ENCODE measurements at regions not wholly inside any gene's neighbourhood (a gene's known extent, or its start where the extent isn't known, plus 50 kb on each side); places are given as distances from the start of the nearest gene placed in this dataset.

DNA sequence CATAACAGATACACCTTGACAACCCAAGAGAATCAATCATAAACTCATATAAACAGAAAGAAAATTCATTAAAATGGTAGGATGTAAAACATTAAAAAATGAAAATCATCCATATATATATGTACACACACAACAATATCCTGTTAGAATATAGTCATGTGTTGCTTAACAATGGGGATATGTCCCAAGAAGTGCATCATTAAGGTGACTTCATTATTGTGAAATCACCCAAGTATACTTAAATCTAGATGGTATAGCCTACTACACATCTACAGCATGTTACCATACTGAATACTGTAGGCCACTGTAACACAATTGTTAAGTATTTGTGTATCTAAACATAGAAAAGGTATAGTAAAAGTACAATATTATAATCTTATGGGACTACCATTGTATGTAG lies 115.8 kb upstream of the TMEM168 start:
- H3K27ac ChIP-seq (ENCODE audit: low read depth in 1 of 2, low read length in 2 of 2), result no peak overlapping the region
- no peaks in the 10 kb centered on the region for H3K27me3 ChIP-seq (ENCODE audit: control insufficient read depth in 1 of 2, insufficient read depth in 2 of 2, low read length in 1 of 2)
- no peak for ATAC-seq (ENCODE audit: low FRiP score)
- no peak overlapping the region for H3K4me3 ChIP-seq (ENCODE audit: low read length in 2 of 2)
- intact Hi-C loops (cut with DNase I), result no loop called here
- H3K36me3 ChIP-seq (ENCODE audit: control insufficient read depth in 1 of 2, insufficient read depth in 2 of 2, low read length in 1 of 2), result peaks cover 0 to under 1% of the 10 kb centered on the region in 2 donors
- no peak for DNase-seq
- H3K9me3 ChIP-seq (ENCODE audit: control insufficient read depth, low read length), result no peaks in the 10 kb centered on the region
- H3K4me1 ChIP-seq (ENCODE audit: control insufficient read depth in 1 of 2, insufficient read depth in 2 of 2, low read length in 2 of 2), result no peaks in the 10 kb centered on the region

DNA sequence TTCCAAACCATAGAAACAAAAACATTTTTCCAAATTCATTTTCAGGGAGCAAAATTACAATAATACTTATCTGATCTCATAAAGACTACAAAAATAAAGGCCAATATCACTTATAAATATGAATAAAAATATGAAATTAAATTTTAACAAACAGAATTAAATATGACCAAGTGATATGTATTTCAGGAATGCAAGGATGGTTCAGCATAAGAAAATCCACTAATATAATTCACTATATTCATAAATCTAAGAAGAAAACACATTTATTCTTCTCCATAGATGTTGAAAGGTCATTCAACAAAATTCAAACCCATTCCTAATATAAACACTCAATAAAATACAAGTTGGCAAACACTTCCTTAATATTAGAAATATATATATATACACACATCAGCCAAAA lies 115.2 kb upstream of the TMEM168 start:
- Histone ChIP-seq H3K27me3 (ENCODE audit: control insufficient read depth in 1 of 2, insufficient read depth in 2 of 2, low read length in 1 of 2) (no peaks in the 10 kb centered on the region), H3K36me3 (ENCODE audit: control insufficient read depth in 1 of 2, insufficient read depth in 2 of 2, low read length in 1 of 2) (no peaks in the 10 kb centered on the region), H3K4me1 (ENCODE audit: control insufficient read depth in 1 of 2, insufficient read depth in 2 of 2, low read length in 2 of 2) (no peaks in the 10 kb centered on the region), H3K4me3 (ENCODE audit: low read length in 2 of 2) (no peak overlapping the region), H3K9me3 (ENCODE audit: control insufficient read depth, low read length) (no peaks in the 10 kb centered on the region), H3K27ac (ENCODE audit: low read depth in 1 of 2, low read length in 2 of 2) (no peak overlapping the region)
- ATAC-seq (ENCODE audit: low FRiP score) (no peak), DNase-seq (no peak)
- intact Hi-C loops (cut with DNase I), result no loop called here

DNA sequence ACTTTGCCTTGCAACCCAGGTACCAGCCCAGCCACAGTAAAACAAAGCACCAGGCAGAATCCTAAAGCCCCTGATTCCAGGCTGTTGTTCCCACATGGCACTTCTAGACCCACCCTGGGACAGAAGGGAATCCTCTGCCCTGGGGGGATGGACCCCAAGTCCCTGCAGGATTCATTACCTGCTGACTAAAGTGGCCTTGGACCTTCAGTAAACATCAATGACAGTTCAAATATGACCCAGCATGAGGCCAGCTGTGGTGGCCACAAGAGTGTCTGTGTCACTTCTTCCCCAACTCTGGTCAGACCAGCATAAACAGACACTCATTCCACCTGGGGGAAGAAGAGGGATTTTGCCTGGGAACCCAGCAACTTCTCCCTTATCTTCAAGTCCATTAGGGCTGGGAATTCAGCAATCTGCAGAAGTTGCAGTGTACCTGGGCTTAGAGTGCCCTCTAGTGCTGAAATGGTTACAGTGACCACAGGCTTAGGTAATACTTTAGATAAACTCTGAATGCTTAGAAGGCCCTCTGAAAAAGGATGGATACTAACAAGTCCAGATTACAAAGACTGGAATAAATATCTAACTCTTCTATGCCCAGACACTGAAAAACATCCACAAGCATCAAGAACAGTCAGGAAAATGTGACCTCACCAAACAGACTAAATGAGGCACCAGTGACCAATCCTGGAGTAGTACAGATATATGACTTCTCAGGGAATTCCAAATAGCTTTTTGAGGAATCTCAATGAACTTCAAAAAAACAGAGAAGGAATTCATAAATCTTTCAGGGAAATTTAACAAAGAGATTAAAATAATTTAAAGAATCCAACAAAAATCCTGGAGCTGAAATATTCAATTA lies 108.5 kb upstream of the TMEM168 start:
- Histone ChIP-seq H3K4me3 (ENCODE audit: low read length in 2 of 2) (no peak overlapping the region), H3K9me3 (ENCODE audit: control insufficient read depth, low read length) (no peaks in the 10 kb centered on the region), H3K36me3 (ENCODE audit: control insufficient read depth in 1 of 2, insufficient read depth in 2 of 2, low read length in 1 of 2) (no peaks in the 10 kb centered on the region), H3K4me1 (ENCODE audit: control insufficient read depth in 1 of 2, insufficient read depth in 2 of 2, low read length in 2 of 2) (no peaks in the 10 kb centered on the region), H3K27me3 (ENCODE audit: control insufficient read depth in 1 of 2, insufficient read depth in 2 of 2, low read length in 1 of 2) (no peaks in the 10 kb centered on the region), H3K27ac (ENCODE audit: low read depth in 1 of 2, low read length in 2 of 2) (no peak overlapping the region)
- no peak for DNase-seq
- no peak for ATAC-seq (ENCODE audit: low FRiP score)
- intact Hi-C loops (cut with DNase I), result loop anchor here in 1 of 2 donors (5.0 kb wide), 1 partner anchor 39 kb away; a partner anchor contains a TSS

DNA sequence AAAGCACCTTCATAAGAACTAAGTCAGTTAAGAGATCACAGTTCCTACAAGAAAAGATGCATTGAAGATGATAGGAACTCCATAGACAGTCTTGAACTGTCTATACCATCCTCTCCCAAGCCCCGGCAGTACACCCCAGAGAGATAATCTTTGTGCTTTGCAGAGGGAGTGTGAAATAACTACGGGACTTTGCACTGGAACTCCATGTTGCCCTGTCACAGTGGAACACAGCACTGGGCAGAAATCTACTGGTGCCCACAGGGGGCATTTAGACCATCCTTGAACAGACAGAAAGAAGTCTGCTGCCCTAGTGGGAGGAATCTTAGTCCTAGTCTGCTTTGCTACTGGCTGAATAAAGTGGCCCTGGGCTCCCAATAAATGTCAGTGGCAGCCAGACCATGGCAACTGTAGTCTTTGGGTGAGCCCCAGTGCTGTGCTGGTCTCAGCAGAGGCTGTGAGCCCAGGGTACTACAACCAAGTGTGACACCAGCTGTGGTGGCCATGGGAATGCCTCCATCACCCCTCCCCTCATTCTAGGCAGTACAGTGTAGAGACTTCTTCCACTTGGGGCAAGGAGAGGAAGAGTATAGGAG lies 107.7 kb upstream of the TMEM168 start:
- Histone ChIP-seq H3K27me3 (ENCODE audit: control insufficient read depth in 1 of 2, insufficient read depth in 2 of 2, low read length in 1 of 2) (no peaks in the 10 kb centered on the region), H3K36me3 (ENCODE audit: control insufficient read depth in 1 of 2, insufficient read depth in 2 of 2, low read length in 1 of 2) (no peaks in the 10 kb centered on the region), H3K27ac (ENCODE audit: low read depth in 1 of 2, low read length in 2 of 2) (no peak overlapping the region), H3K4me3 (ENCODE audit: low read length in 2 of 2) (no peak overlapping the region), H3K9me3 (ENCODE audit: control insufficient read depth, low read length) (no peaks in the 10 kb centered on the region), H3K4me1 (ENCODE audit: control insufficient read depth in 1 of 2, insufficient read depth in 2 of 2, low read length in 2 of 2) (no peaks in the 10 kb centered on the region)
- 91 to 95% methylated on average over 2 of the region's 2 CpGs for WGBS, 2 donors
- no peak for ATAC-seq (ENCODE audit: low FRiP score)
- DNase-seq, result no peak
- intact Hi-C loops (cut with DNase I), result loop anchor here in 1 of 2 donors (5.0 kb wide), 1 partner anchor 39 kb away; a partner anchor contains a TSS

DNA sequence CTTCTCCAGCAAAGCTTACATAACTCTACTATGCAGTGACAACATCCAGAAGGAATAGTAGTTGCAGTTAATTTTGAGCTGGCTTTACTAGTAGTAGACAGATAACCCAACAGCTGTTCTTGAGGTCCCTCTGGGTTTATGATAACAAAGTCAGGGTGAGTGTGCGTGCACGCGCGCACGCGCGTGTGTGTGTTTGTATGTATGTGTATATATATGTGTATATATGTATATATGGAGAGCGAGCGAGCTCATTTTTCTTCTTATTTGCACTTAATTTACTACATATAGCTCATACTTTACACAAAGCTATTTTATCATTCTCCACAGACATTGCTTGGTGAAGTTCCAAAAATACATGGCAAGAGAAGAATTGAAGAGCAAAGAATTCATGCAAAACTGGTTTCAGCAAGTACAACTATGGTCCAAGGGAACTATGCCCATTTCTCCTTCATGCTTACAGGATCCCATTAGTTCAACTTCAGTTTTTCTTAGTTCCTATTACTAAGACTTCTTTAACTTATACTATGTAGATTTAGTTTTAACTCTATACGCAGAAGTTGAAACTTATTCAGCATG lies 105.9 kb upstream of the TMEM168 start:
- Histone ChIP-seq H3K36me3 (ENCODE audit: control insufficient read depth in 1 of 2, insufficient read depth in 2 of 2, low read length in 1 of 2) (no peaks in the 10 kb centered on the region), H3K4me3 (ENCODE audit: low read length in 2 of 2) (no peak overlapping the region), H3K9me3 (ENCODE audit: control insufficient read depth, low read length) (no peaks in the 10 kb centered on the region), H3K27me3 (ENCODE audit: control insufficient read depth in 1 of 2, insufficient read depth in 2 of 2, low read length in 1 of 2) (no peaks in the 10 kb centered on the region), H3K4me1 (ENCODE audit: control insufficient read depth in 1 of 2, insufficient read depth in 2 of 2, low read length in 2 of 2) (no peaks in the 10 kb centered on the region), H3K27ac (ENCODE audit: low read depth in 1 of 2, low read length in 2 of 2) (no peak overlapping the region)
- 83 to 89% methylated on average over 10 of the region's 10 CpGs for WGBS, 2 donors
- no peak for ATAC-seq (ENCODE audit: low FRiP score)
- no peak for DNase-seq
- intact Hi-C loops (cut with DNase I), result loop anchor here in 1 of 2 donors (5.0 kb wide), 1 partner anchor 41 kb away; a partner anchor contains a TSS

DNA sequence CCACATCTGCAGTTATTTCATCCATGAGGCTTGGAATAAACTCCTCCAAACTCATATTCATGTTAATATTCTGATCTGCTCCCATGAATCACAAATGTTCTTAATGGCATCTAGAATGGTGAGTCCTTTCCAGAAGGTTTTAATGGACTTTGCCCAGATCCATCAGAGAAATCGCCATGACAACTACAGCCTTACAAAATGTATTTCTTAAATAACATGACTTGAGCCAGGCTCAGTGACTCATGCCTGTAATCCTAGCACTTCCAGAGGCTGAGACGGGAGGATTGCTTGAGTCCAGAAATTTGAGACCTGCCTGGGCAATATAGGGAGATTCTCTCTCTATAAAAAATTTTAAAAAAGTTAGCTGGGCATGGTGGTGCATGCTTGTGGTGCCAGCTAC lies 102.1 kb upstream of the TMEM168 start:
- no peak overlapping the region for H3K27ac ChIP-seq (ENCODE audit: low read depth in 1 of 2, low read length in 2 of 2)
- no peaks in the 10 kb centered on the region for H3K36me3 ChIP-seq (ENCODE audit: control insufficient read depth in 1 of 2, insufficient read depth in 2 of 2, low read length in 1 of 2)
- no peaks in the 10 kb centered on the region for H3K4me1 ChIP-seq (ENCODE audit: control insufficient read depth in 1 of 2, insufficient read depth in 2 of 2, low read length in 2 of 2)
- H3K9me3 ChIP-seq (ENCODE audit: control insufficient read depth, low read length), result no peaks in the 10 kb centered on the region
- DNase-seq (no peak), ATAC-seq (ENCODE audit: low FRiP score) (no peak)
- H3K27me3 ChIP-seq (ENCODE audit: control insufficient read depth in 1 of 2, insufficient read depth in 2 of 2, low read length in 1 of 2), result no peaks in the 10 kb centered on the region
- no peak overlapping the region for H3K4me3 ChIP-seq (ENCODE audit: low read length in 2 of 2)
- intact Hi-C loops (cut with DNase I), result no loop called here
- WGBS, 2 donors, result 67 to 70% methylated on average over 2 of the region's 2 CpGs

DNA sequence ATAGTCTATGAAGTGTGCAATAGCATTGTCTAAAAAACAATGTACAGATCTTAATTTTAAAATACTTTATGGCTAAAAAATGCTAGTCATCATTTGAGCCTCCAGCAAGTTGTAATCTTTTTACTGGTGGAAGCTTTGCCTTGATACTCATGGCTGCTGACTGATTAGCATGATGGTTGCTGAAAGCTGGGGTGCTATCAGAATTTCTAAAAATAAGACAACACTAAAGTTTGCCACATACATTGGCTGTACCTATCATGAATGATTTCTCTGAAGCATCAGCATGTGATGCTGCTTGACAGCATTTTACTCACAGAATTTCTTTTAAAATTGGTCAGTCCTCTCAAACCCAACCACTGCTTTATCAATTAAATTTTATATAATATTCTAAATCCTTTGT lies 101.5 kb upstream of the TMEM168 start:
- H3K4me1 ChIP-seq (ENCODE audit: control insufficient read depth in 1 of 2, insufficient read depth in 2 of 2, low read length in 2 of 2), result no peaks in the 10 kb centered on the region
- no peak for ATAC-seq (ENCODE audit: low FRiP score)

DNA sequence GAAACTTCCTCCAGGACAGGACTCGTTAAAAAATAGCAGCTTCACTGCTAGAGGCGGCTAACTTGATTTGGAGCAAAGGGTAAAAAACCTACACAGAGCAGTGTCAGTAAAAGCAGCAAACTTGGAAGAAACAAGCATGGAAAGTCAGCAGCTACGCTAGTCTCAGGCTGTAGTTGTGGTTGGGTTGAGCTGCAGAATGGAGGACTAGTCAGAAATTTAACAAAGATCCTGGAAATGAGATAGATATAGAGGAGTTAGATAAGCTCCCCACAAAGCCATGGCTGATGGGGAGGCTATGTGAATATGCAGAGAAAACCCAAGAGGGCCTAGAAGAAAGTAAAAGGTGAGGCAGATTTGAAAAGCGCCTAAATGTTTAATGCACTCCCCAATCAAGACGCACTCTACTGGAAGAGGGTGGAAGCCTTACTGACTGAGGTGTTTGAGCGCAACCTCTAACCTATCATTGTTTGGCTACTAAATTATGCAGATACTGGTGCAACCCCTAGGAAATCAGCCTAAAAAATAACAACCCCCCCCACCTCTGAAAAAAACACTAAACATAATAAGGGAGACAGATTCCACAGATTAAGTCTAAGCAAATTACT lies 99.7 kb upstream of the TMEM168 start:
- no peak overlapping the region for H3K4me3 ChIP-seq (ENCODE audit: low read length in 2 of 2)
- intact Hi-C loops (cut with DNase I), result no loop called here
- H3K4me1 ChIP-seq (ENCODE audit: control insufficient read depth in 1 of 2, insufficient read depth in 2 of 2, low read length in 2 of 2), result no peaks in the 10 kb centered on the region
- WGBS, 2 donors, result 89 to 90% methylated on average over 6 of the region's 6 CpGs
- H3K27me3 ChIP-seq (ENCODE audit: control insufficient read depth in 1 of 2, insufficient read depth in 2 of 2, low read length in 1 of 2), result no peaks in the 10 kb centered on the region
- ATAC-seq (ENCODE audit: low FRiP score), result no peak
- H3K36me3 ChIP-seq (ENCODE audit: control insufficient read depth in 1 of 2, insufficient read depth in 2 of 2, low read length in 1 of 2), result no peaks in the 10 kb centered on the region
- H3K27ac ChIP-seq (ENCODE audit: low read depth in 1 of 2, low read length in 2 of 2), result no peak overlapping the region
- H3K9me3 ChIP-seq (ENCODE audit: control insufficient read depth, low read length), result no peaks in the 10 kb centered on the region
- no peak for DNase-seq

More for the DNA sequence above, 101.5 kb upstream of the TMEM168 start:
- Histone ChIP-seq H3K36me3 (ENCODE audit: control insufficient read depth in 1 of 2, insufficient read depth in 2 of 2, low read length in 1 of 2) (no peaks in the 10 kb centered on the region), H3K27ac (ENCODE audit: low read depth in 1 of 2, low read length in 2 of 2) (no peak overlapping the region), H3K9me3 (ENCODE audit: control insufficient read depth, low read length) (no peaks in the 10 kb centered on the region), H3K27me3 (ENCODE audit: control insufficient read depth in 1 of 2, insufficient read depth in 2 of 2, low read length in 1 of 2) (no peaks in the 10 kb centered on the region), H3K4me3 (ENCODE audit: low read length in 2 of 2) (no peak overlapping the region)
- intact Hi-C loops (cut with DNase I), result no loop called here
- DNase-seq, result no peak

Data from aorta (tissue), 5 donors.